DOHH2 (cell line): ENCODE measurements at regions not wholly inside any gene's neighbourhood (a gene's known extent, or its start where the extent isn't known, plus 50 kb on each side); places are given as distances from the start of the nearest gene placed in this dataset.

Source experiments
- EZH2phosphoT487 ChIP-seq: fragments of 200-600 bp; sonication (generic); IDR thresholded peaks from 2 replicates; pipeline ENCODE4 v1.6.1; 2017; ENCODE audit warnings: borderline replicate concordance, mild to moderate bottlenecking, antibody characterized with exemption, low read length, moderate library complexity, mixed read lengths
- TF ChIP-seq, protein P1 (sequence below): fragments of 200-600 bp; sonication (generic); IDR thresholded peaks from one replicate; pipeline ENCODE4 v1.5.1; 2014; ENCODE audit warnings: antibody characterized with exemption, mild to moderate bottlenecking, low read depth, low read length; ENCODE audit not compliant: poor library complexity, severe bottlenecking

- TF ChIP-seq, protein P1, sequence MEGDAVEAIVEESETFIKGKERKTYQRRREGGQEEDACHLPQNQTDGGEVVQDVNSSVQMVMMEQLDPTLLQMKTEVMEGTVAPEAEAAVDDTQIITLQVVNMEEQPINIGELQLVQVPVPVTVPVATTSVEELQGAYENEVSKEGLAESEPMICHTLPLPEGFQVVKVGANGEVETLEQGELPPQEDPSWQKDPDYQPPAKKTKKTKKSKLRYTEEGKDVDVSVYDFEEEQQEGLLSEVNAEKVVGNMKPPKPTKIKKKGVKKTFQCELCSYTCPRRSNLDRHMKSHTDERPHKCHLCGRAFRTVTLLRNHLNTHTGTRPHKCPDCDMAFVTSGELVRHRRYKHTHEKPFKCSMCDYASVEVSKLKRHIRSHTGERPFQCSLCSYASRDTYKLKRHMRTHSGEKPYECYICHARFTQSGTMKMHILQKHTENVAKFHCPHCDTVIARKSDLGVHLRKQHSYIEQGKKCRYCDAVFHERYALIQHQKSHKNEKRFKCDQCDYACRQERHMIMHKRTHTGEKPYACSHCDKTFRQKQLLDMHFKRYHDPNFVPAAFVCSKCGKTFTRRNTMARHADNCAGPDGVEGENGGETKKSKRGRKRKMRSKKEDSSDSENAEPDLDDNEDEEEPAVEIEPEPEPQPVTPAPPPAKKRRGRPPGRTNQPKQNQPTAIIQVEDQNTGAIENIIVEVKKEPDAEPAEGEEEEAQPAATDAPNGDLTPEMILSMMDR, result no peak
- no peak for TF ChIP-seq EZH2phosphoT487
These were observed 555.9 kb upstream of the VRK2 start for GRCh38 chr2:57490741-57491140.
